HG02884 (cell line): ENCODE measurements at regions not wholly inside any gene's neighbourhood (a gene's known extent, or its start where the extent isn't known, plus 50 kb on each side); places are given as distances from the start of the nearest gene placed in this dataset.
"Not testable (repeated sequence)": the region's sequence is repeated elsewhere in the genome, so short reads cannot be mapped to it uniquely, and the experiment has no call there.

Experiments used
- ATAC-seq: cut with Tn5 transposase; IDR thresholded peaks from one replicate; pipeline ENCODE4 v1.9.1; 2021; ENCODE audit warnings: mild to moderate bottlenecking, moderate library complexity; ENCODE audit not compliant: unreplicated experiment

- ATAC-seq: not testable (repeated sequence)
These were observed 319.6 kb upstream of the FGF16 start for GRCh38 chrX:77127571-77127970.

GRCh38 chrX:77143907-77144306 lies 303.3 kb upstream of the FGF16 start:
- ATAC-seq: no peak

DNA sequence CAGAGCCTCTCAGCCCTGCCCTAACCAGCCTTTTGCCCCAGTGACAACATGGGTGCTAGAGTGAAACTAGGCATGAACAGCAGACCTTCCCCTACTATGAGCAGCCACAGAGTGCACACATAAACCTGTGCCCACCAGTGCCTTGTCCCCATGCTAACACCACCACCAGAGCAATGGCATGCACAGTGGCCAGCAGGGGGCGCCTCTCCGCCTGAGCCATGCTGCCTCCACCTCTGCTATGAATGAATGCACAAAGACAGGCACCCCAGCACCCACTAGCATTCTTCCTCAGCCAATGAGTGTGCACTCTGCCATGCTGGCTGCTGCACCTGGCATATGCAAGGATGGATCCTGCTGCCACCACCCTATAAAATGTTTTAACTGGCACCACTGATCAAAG lies 286.9 kb upstream of the FGF16 start:
- ATAC-seq: no peak

- no peak for ATAC-seq
These were observed 284.4 kb upstream of the FGF16 start for GRCh38 chrX:77162777-77163176.

DNA sequence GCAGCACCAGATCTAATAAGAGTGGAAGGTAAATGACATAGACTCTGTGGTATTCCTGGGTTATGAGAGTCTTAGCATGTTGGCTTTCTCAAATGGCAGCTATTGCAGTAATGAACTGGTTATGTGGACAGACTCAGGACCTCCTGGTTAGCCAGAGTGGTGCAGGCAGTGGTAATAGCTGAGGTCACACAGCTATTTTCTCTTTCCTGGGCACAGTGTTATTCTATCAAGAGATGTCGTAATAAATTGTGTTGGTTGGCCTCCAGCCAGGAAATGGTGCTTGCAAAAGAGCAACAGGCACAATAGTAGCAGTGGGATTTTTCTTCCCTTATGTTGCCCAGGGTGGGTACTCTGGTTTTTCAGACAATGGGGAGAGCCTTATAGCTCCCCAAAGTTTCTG lies 279.2 kb upstream of the FGF16 start:
- ATAC-seq: no peak

DNA sequence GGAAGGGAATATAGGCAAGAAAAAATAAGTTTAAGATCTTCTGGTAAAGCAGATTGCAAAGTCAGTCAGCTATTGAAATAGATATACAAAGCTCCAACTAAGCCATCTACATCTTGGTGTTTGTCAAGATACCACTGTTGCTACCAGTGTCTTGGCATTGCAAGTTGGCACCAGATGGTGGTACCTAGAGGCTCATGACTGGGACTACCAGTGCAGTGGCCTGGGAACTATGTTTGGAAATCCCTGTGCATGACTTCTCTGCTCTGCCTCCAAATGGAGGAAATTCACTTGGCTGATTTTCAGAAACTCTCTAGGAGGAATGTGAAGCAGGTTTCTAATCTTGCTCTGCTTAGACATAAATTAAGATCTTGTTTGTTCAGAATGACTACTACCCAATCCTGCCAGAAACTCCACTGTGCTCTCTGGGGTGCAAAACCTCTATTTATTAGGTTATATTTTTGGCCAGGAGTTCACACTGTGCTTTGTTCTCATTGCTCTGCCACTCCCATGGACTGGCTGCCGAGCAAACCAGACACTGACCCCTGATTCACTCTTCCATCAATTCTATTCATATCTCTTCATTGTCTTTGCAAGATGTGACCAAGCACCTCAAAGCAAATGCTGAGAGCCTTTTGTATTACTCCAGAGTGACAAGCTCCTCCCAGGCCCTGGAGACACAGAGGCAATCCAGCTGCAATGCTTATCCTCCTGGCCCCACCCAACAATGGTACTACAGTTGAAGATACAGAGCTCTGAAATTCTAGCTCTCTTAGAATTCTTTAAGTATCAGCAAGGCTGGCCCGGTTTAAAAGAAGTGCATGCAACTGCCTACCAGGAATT lies 272.3 kb upstream of the FGF16 start:
- no peak for ATAC-seq

GRCh38 chrX:77200663-77201062 lies 246.5 kb upstream of the FGF16 start:
- ATAC-seq: no peak

GRCh38 chrX:77223046-77223445 lies 224.1 kb upstream of the FGF16 start:
- ATAC-seq: no peak

- no peak for ATAC-seq
These were observed 182.7 kb upstream of the FGF16 start for GRCh38 chrX:77264490-77264889.

GRCh38 chrX:77275392-77275791 lies 171.8 kb upstream of the FGF16 start:
- ATAC-seq: no peak

DNA sequence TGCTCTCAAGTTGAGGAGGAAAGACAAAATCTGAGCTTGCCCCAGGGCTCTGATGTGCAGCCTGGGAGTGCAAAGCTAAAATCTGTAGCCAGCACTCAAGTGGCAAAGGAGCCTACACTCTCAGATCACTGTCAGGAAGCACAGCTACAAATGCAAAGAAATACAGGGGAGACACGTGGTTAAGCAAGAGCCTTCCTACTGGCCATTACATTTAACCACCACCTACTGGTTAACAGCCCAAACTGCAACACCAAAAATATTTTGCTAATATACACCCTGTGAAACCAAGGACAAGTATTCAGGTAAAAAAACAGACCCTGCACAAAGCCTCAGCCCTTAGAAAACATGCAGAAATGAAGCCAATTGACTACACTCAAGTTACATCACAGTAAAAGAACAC lies 170.4 kb upstream of the FGF16 start:
- no peak for ATAC-seq

GRCh38 chrX:77277911-77278310 lies 169.3 kb upstream of the FGF16 start:
- no peak for ATAC-seq

DNA sequence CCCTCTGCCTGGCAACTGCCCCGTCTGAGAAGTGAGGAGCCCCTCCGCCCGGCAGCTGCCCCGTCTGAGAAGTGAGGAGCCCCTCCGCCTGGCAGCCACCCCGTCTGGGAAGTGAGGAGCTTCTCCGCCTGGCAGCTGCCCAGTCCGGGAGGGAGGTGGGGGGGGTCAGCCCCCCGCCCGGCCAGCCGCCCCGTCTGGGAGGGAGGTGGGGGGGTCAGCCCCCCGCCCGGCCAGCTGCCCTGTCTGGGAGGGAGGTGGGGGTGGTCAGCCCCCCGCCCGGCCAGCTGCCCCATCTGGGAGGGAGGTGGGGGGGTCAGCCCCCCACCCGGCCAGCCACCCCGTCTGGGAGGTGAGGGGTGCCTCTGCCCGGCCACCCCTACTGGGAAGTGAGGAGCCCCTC lies 167.8 kb upstream of the FGF16 start:
- not testable (repeated sequence) for ATAC-seq

GRCh38 chrX:77293331-77293995 lies 153.7 kb upstream of the FGF16 start:
- ATAC-seq: no peak

DNA sequence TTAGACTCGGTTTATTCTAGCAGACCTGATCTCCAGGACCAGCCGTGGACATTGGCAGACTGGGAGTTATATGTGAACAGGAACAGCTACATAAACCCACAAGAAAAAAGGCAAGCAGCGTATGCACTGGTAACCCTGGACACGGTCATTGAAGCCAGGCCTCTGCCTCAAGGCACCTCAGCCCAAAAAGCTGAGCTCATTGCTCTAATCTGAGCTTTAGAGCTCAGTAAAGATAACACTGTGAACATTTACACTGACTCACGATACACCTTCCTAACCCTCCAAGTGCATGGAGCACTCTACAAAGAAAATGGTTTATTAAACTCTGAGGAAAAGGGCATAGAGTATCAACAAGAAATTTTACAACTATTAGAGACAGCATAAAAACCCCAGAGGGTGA lies 148.9 kb upstream of the FGF16 start:
- no peak for ATAC-seq

DNA sequence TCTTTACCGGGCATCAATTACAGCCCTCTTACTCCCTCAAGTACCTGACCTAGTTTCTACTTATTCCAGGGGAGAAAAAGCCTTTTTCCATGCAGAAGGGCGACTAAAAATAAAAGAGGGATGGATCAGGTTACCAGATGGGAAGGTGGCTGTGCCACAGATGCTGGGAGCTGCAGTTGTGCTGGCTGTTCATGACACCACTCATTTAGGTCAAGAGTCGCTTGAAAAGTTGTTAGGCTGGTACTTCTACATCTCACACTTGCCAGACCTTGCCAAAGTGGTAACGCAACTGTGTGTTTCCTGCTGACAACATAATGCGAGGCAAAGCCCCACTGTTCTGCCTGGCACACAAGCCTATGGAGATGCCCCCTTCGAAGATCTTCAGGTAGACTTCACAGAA lies 148.4 kb upstream of the FGF16 start:
- no peak for ATAC-seq

GRCh38 chrX:77299549-77299948 lies 147.6 kb upstream of the FGF16 start:
- no peak for ATAC-seq

- no peak for ATAC-seq
These were observed 105.2 kb upstream of the FGF16 start for GRCh38 chrX:77342004-77342403.

- ATAC-seq: no peak
These were observed 100.3 kb upstream of the FGF16 start for GRCh38 chrX:77346859-77347258.

DNA sequence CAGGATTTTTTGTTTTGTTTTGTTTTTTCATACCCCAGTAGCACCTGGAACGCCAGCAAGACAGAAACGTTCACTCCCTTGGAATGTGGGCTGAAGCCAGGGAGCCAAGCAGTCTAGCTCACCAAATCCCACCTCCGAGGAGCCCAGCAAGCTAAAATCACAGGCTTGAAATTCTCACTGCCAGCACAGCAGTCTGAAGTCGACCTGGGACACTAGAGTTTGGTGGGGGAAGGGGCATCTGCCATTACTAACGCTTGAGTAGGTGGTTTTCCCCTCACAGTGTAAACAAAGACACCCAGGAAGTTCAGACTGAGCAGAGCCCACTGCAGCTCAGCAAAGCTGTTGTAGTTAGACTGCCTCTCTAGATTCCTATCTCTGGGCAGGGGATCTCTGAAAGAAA lies 99.6 kb upstream of the FGF16 start:
- ATAC-seq: no peak

GRCh38 chrX:77389891-77390290 lies 57.3 kb upstream of the FGF16 start:
- no peak for ATAC-seq

DNA sequence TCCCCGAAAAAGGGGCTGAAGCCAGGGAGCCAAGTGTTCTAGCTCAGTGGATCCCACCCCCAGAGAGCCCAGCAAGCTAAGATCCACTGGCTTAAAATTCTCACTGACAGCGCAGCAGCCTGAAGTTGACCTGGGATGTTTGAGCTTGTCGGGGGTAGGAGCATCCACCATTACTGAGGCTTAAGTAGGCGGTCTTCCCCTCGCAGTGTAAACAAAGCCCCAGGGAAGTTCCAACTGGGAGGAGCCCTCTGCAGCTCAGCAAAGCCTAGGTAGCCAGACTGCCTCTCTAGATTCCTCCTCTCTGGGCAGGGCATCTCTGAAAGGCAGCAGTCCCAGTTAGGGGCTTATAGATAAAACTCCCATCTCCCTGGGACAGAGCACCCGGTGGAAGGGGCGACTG lies 56.8 kb upstream of the FGF16 start:
- ATAC-seq: not testable (repeated sequence)
